IMR-90 (cell line): ENCODE measurements at regions not wholly inside any gene's neighbourhood (a gene's known extent, or its start where the extent isn't known, plus 50 kb on each side); places are given as distances from the start of the nearest gene placed in this dataset.

ENCODE experiments used
- ATAC-seq: fragments of 200-7000 bp; cut with Tn5 transposase; 2 replicates; pipeline ENCODE4 v1.9.1; 2020; ENCODE audit warnings: low read depth, mild to moderate bottlenecking, moderate library complexity
- BruUV-seq: library from RNA; stranded (reverse); fragments of 400-500 nt; replicated peaks from 2 replicates; lab custom pipeline; 2021; lab: Mats Ljungman, UMichigan
- CTCF ChIA-PET: fragments of 300-600 bp; formaldehyde crosslinking; extraction: SDS; loops from one replicate; lab custom pipeline; 2021; ENCODE audit warnings: antibody characterized with exemption; lab: Yijun Ruan, JAX
- POLR2A ChIA-PET: fragments of 300-600 bp; sonication (Branson Sonifier 250); formaldehyde crosslinking; loops from one replicate; lab custom pipeline; 2022; ENCODE audit warnings: antibody characterized with exemption; ENCODE audit not compliant: unreplicated experiment; lab: Charles Lee
- DNase-seq: peaks from one replicate; pipeline ENCODE4 v3.0.0; 2013
- H2AFZ ChIP-seq: replicated peaks from 2 replicates; pipeline ENCODE3; 2013; ENCODE audit warnings: low read length, mild to moderate bottlenecking; ENCODE audit not compliant: poor library complexity
- H2AK5ac ChIP-seq: 2 replicates; pipeline ENCODE4 v1.6.1; 2013; ENCODE audit warnings: low read depth, low read length, inconsistent platforms
- H2AK9ac ChIP-seq: replicated peaks from 2 replicates; pipeline ENCODE3; 2013; ENCODE audit warnings: mild to moderate bottlenecking, low read depth, low read length, moderate library complexity; ENCODE audit not compliant: poor library complexity
- H2BK120ac ChIP-seq: 2 replicates; pipeline ENCODE4 v1.6.1; 2013; ENCODE audit warnings: low read depth, low read length, inconsistent platforms
- H2BK15ac ChIP-seq: 3 replicates; pipeline ENCODE4 v1.6.1; 2013; ENCODE audit warnings: low read depth, low read length, inconsistent platforms
- H2BK20ac ChIP-seq: 2 replicates; pipeline ENCODE4 v1.6.1; 2013; ENCODE audit warnings: low read depth, mild to moderate bottlenecking, inconsistent platforms, low read length, moderate library complexity
- H2BK5ac ChIP-seq: 2 replicates; pipeline ENCODE4 v1.6.1; 2013; ENCODE audit warnings: mild to moderate bottlenecking, low read depth, low read length, inconsistent platforms; ENCODE audit not compliant: poor library complexity, severe bottlenecking
- H3K14ac ChIP-seq: replicated peaks from 2 replicates; pipeline ENCODE4 v1.6.1; 2013; ENCODE audit warnings: low read depth, low read length, inconsistent platforms
- H3K18ac ChIP-seq: 2 replicates; pipeline ENCODE4 v1.6.1; 2013; ENCODE audit warnings: low read depth, low read length, control low read depth
- H3K23ac ChIP-seq: 2 replicates; pipeline ENCODE4 v1.6.1; 2013; ENCODE audit warnings: low read depth, low read length, inconsistent platforms
- H3K27ac ChIP-seq: 2 replicates; pipeline ENCODE4 v1.5.1; 2013; ENCODE audit warnings: mild to moderate bottlenecking, control low read depth, low read length; ENCODE audit not compliant: insufficient read depth
- H3K27me3 ChIP-seq: 2 replicates; pipeline ENCODE4 v1.6.1; 2013; ENCODE audit warnings: low read length; ENCODE audit not compliant: control insufficient read depth, insufficient read depth
- H3K36me3 ChIP-seq: 2 replicates; pipeline ENCODE4 v1.6.1; 2013; ENCODE audit warnings: low read length, mixed read lengths; ENCODE audit not compliant: control insufficient read depth, insufficient read depth
- H3K4ac ChIP-seq: 2 replicates; pipeline ENCODE4 v1.6.1; 2013; ENCODE audit warnings: low read depth, low read length, inconsistent platforms
- H3K4me1 ChIP-seq: 2 replicates; pipeline ENCODE4 v1.6.1; 2013; ENCODE audit warnings: low read length, mixed read lengths; ENCODE audit not compliant: control insufficient read depth, insufficient read depth
- H3K4me2 ChIP-seq: 2 replicates; pipeline ENCODE4 v1.6.1; 2013; ENCODE audit warnings: low read depth, mild to moderate bottlenecking, control low read depth, low read length, moderate library complexity
- H3K4me3 ChIP-seq: 2 replicates; pipeline ENCODE4 v1.5.1; 2013; ENCODE audit warnings: low read depth, mild to moderate bottlenecking, control low read depth, low read length, moderate library complexity; ENCODE audit not compliant: insufficient read depth
- H3K56ac ChIP-seq: 2 replicates; pipeline ENCODE4 v1.6.1; 2013; ENCODE audit warnings: low read length, inconsistent platforms; ENCODE audit not compliant: insufficient read depth; ENCODE audit errors: extremely low read depth
- H3K79me1 ChIP-seq, 2 experiments: 2 replicates each; pipeline ENCODE4 v1.6.1; 2013; ENCODE audit warnings: low read length in 2 of 2, inconsistent platforms in 1 of 2, low read depth in 1 of 2
- H3K9ac ChIP-seq: 2 replicates; pipeline ENCODE4 v1.6.1; 2013; ENCODE audit warnings: low read depth, low read length, control low read depth
- H3K9me1 ChIP-seq: 2 replicates; pipeline ENCODE4 v1.6.1; 2013; ENCODE audit warnings: low read length, inconsistent platforms; ENCODE audit not compliant: insufficient read depth
- H3K9me3 ChIP-seq: 2 replicates; pipeline ENCODE4 v1.6.1; 2013; ENCODE audit warnings: low read length; ENCODE audit not compliant: control insufficient read depth, insufficient read depth
- H4K20me1 ChIP-seq: 2 replicates; pipeline ENCODE4 v1.6.1; 2013; ENCODE audit warnings: low read length, inconsistent platforms; ENCODE audit not compliant: insufficient read depth
- H4K5ac ChIP-seq: 2 replicates; pipeline ENCODE4 v1.6.1; 2013; ENCODE audit warnings: mild to moderate bottlenecking, low read depth, low read length, control low read depth
- H4K8ac ChIP-seq, 2 experiments: 2 replicates each; pipeline ENCODE4 v1.6.1; 2013; ENCODE audit warnings: low read depth in 2 of 2, low read length in 2 of 2, control low read depth in 1 of 2, inconsistent platforms in 1 of 2
- H4K91ac ChIP-seq: 2 replicates; pipeline ENCODE4 v1.6.1; 2013; ENCODE audit warnings: low read depth, low read length, inconsistent platforms; ENCODE audit not compliant: insufficient read depth
- BHLHE40 ChIP-seq: fragments of 150-350 bp; IDR thresholded peaks from 2 replicates; pipeline ENCODE4 v1.6.1; 2016; ENCODE audit warnings: mild to moderate bottlenecking, low read depth, low read length
- CEBPB ChIP-seq: IDR thresholded peaks from 2 replicates; pipeline ENCODE4 v1.6.1; 2012; ENCODE audit warnings: low read depth, low read length, improper control_type of control experiment
- CHD1 ChIP-seq: IDR thresholded peaks from 2 replicates; pipeline ENCODE4 v1.6.1; 2012; ENCODE audit warnings: low read depth, low read length, improper control_type of control experiment
- CTCF ChIP-seq: conservative IDR thresholded peaks from 2 replicates; pipeline ENCODE4 v1.5.1; 2012; ENCODE audit warnings: mild to moderate bottlenecking, low read depth, low read length, improper control_type of control experiment
- ELK1 ChIP-seq: fragments of 150-350 bp; IDR thresholded peaks from 2 replicates; pipeline ENCODE4 v1.6.1; 2016; ENCODE audit warnings: low read depth, mild to moderate bottlenecking, low read length, moderate library complexity, borderline replicate concordance
- FOS ChIP-seq: fragments of 150-350 bp; IDR thresholded peaks from 2 replicates; pipeline ENCODE4 v1.6.1; 2016; ENCODE audit warnings: low read depth, low read length
- MAFK ChIP-seq: IDR thresholded peaks from 2 replicates; pipeline ENCODE4 v1.6.1; 2012; ENCODE audit warnings: low read depth, low read length, improper control_type of control experiment
- MAZ ChIP-seq: IDR thresholded peaks from 2 replicates; pipeline ENCODE4 v1.6.1; 2012; ENCODE audit warnings: low read depth, mild to moderate bottlenecking, low read length, improper control_type of control experiment, moderate library complexity, borderline replicate concordance
- MXI1 ChIP-seq: IDR thresholded peaks from 2 replicates; pipeline ENCODE4 v1.6.1; 2012; ENCODE audit warnings: low read depth, mild to moderate bottlenecking, low read length, moderate library complexity, borderline replicate concordance
- NFE2L2 ChIP-seq: fragments of 150-350 bp; IDR thresholded peaks from 2 replicates; pipeline ENCODE4 v1.6.1; 2016; ENCODE audit warnings: low read depth, mild to moderate bottlenecking, low read length
- POLR2A ChIP-seq: IDR thresholded peaks from 2 replicates; pipeline ENCODE4 v1.6.1; 2012; ENCODE audit warnings: mild to moderate bottlenecking, low read depth, low read length
- RAD21 ChIP-seq: IDR thresholded peaks from 2 replicates; pipeline ENCODE4 v1.6.1; 2012; ENCODE audit warnings: low read length, improper control_type of control experiment
- USF2 ChIP-seq: fragments of 150-350 bp; IDR thresholded peaks from 2 replicates; pipeline ENCODE4 v1.6.1; 2017; ENCODE audit warnings: mild to moderate bottlenecking, antibody characterized with exemption, low read length, low read depth
- WGBS, 2 experiments: methylation state at CpG; one replicate each; pipeline versions ENCODE4 v1.1.5 to v1.1.7; 2013; ENCODE audit warnings: missing lambda C conversion rate in 2 of 2; ENCODE audit not compliant: insufficient read length in 1 of 2; ENCODE audit errors: extremely low coverage in 2 of 2; 5-methylcytosine and 5-hydroxymethylcytosine counted together
- dilution Hi-C: fragments of 300-500 bp; cut with HindIII; formaldehyde crosslinking; loops from one replicate; pipeline ENCODE4 v1.14.3; 2018; ENCODE audit warnings: low sequenced_read_pairs; ENCODE audit not compliant: unreplicated experiment
- in situ Hi-C: fragments of 300-500 bp; cut with MboI; formaldehyde crosslinking; loops from 3 replicates; pipeline ENCODE4 v1.14.3; 2019; ENCODE audit warnings: low sequenced_read_pairs, inconsistent platforms, mixed read lengths
- intact Hi-C: fragments of 100-400 bp; cut with micrococcal nuclease; formaldehyde crosslinking; loops from 2 replicates; pipeline ENCODE4 v1.10.0; 2022

- no TSS peak for BruUV-seq
- CTCF ChIA-PET, result no interaction called here
- H3K4me1 ChIP-seq, result no peaks in the 10 kb centered on the region
- H3K79me1 ChIP-seq, result no peaks in the 10 kb centered on the region
- no peak overlapping the region for H4K5ac ChIP-seq
- POLR2A ChIA-PET, result no interaction called here
- H3K36me3 ChIP-seq, result no peaks in the 10 kb centered on the region
- H4K20me1 ChIP-seq, result no peaks in the 10 kb centered on the region
- no peaks in the 10 kb centered on the region for H3K27me3 ChIP-seq
- H3K23ac ChIP-seq, result no peak overlapping the region
- no peak for TF ChIP-seq BHLHE40
- TF ChIP-seq CHD1, result no peak
- no peak for TF ChIP-seq CTCF
- no peak for TF ChIP-seq MAZ
- no peak for TF ChIP-seq ELK1
- TF ChIP-seq USF2, result no peak
- TF ChIP-seq CEBPB, result no peak
- TF ChIP-seq MXI1, result no peak
- no peak for TF ChIP-seq MAFK
- TF ChIP-seq POLR2A, result no peak
- TF ChIP-seq FOS, result no peak
- no peak for TF ChIP-seq NFE2L2
- TF ChIP-seq RAD21, result no peak
- intact Hi-C loops, result no loop called here
- no peak overlapping the region for H2BK120ac ChIP-seq
- no peaks in the 10 kb centered on the region for H3K9me3 ChIP-seq
- H2BK20ac ChIP-seq, result no peak overlapping the region
- DNase-seq (no peak), ATAC-seq (no peak)
- H3K56ac ChIP-seq, result no peak overlapping the region
- no peaks in the 10 kb centered on the region for H3K9me1 ChIP-seq
- H3K4me2 ChIP-seq, result no peak overlapping the region
- H4K91ac ChIP-seq, result no peak overlapping the region
- no peak overlapping the region for H2AK9ac ChIP-seq
- H3K18ac ChIP-seq, result no peak overlapping the region
- H3K4ac ChIP-seq, result no peak overlapping the region
- dilution Hi-C loops, result no loop called here
- H3K27ac ChIP-seq, result no peak overlapping the region
- H4K8ac ChIP-seq, result no peak overlapping the region
- H2AK5ac ChIP-seq, result no peak overlapping the region
- in situ Hi-C loops, result no loop called here
- no peak overlapping the region for H3K14ac ChIP-seq
- H2BK15ac ChIP-seq, result no peak overlapping the region
- H3K9ac ChIP-seq, result no peak overlapping the region
- no peak overlapping the region for H2BK5ac ChIP-seq
- no CpG with 5 or more reads among the region's 5 CpGs for WGBS, 2 experiments
- no peak overlapping the region for H2AFZ ChIP-seq
- H3K4me3 ChIP-seq, result no peak overlapping the region
Measured at GRCh38 chr3:65098400-65098799, 410.6 kb upstream of the ADAMTS9 start.
